HG03520 (cell line): ENCODE measurements at regions not wholly inside any gene's neighbourhood (a gene's known extent, or its start where the extent isn't known, plus 50 kb on each side); places are given as distances from the start of the nearest gene placed in this dataset.

Experiments
- ATAC-seq: cut with Tn5 transposase; IDR thresholded peaks from one replicate; pipeline ENCODE4 v1.9.1; 2021; ENCODE audit warnings: mild to moderate bottlenecking, moderate library complexity; ENCODE audit not compliant: unreplicated experiment

DNA sequence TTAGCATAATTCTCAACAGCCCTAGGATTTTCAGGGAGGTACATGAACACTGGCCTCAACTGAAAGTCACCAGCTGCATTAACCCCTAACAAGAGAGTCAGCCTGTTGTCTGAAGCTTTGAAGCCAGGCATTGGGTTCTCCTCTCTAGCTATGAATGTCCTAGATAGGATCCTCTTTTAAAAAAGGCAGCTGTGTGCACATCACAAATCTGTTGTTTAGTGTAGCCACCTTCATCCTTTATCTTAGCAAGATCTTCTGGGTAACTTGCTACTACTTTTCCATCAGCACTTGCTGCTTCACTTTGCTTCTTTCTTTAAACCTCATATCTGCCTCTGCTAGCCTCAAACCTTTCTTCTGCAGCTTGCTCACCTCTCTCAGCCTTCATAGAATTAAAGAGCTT, 1692.1 kb downstream of the EFNB2 start:
- no peak for ATAC-seq

DNA sequence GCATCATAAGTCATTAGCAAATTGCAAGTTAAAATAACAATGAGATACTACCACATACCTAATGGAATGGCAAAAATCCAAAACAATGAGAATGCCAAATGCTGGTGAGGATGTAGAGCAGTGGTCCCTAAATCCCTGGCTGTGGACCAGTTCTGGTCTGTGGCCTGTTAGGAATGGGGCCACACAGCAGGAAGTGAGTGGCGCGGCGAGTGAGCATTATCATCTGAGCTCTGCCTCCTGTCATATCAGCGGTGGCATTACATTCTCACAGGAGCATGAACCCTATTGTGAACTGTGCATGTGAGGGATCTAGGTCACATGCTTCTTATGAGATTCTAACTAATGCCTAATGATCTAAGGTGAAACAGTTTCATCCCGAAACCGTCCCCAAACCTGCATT, 1694.4 kb downstream of the EFNB2 start:
- no peak for ATAC-seq

DNA sequence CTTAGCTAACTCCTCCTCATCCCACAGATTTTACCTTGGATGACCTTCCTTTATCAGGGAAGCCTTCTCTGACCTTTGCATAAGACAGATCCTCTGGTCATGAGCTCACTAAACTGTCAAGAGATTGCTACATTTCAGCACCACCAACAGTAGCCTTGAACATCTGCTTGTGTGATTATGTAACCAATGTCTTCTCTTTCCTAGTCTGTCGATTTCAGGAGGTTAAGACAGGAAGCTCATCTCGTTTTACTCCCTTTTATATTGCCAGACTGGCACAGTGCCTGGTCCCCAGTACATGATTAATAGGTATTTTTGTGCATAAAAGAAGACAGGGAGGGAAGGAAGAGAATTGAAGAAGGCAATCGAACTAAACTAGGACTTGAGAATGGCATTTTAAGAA, 1697.7 kb downstream of the EFNB2 start:
- no peak for ATAC-seq

DNA sequence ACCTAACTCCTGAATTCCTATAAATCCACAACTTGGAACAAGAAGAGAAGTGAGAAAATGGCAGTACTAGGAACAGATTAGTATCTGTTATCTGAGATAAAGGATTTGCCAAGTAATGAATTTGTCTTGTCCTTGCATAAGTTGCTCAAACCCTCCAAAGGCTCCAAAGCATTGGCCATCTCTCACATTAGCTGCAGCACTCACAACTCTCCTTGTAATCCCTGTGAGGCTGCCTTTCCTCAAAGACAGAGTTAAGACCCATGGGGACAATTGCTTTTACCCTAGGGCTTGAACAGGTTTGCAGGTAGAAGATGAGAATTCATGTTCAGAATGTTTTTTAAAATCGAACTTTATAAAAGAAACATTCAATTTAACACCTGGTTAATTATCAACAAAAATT, 1702.2 kb downstream of the EFNB2 start:
- no peak for ATAC-seq

DNA sequence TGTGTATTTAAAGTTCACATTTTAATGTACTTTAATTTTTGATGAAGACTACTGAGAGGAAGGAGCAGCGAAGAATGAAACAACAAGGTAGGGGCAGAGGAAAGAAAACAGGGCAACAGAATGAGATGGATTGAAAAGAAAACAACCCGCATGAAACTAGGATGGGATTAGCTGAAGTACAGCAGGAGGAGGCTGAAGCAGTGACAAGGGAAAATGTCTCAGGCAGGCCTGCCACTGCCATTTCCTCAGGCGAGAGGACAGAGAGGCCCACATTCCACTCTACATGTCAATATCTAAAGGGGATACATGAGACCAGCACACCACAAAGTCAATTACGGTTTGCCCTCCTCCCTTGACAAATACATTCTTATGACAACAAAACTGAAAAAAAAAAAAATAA, 1703.2 kb downstream of the EFNB2 start:
- ATAC-seq, result no peak

DNA sequence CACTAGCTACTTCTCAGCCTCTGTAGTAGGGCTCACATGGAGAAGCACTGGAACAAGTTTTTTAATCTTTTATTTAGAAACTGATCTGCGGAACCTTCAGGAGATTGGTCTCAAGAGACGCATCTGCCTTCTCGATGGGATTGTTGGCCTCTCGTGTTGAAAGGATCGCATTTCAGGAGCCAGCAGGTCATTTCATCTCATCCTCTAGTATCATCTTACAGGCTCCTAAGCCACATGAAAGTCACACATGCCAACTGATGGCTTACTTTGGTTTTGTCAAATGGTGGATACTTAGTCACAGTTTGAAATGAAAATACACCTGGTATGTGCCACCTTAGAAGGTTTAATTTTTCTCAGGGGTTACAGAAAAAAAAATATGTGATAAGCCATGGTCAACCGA, 1703.6 kb downstream of the EFNB2 start:
- ATAC-seq, result no peak

DNA sequence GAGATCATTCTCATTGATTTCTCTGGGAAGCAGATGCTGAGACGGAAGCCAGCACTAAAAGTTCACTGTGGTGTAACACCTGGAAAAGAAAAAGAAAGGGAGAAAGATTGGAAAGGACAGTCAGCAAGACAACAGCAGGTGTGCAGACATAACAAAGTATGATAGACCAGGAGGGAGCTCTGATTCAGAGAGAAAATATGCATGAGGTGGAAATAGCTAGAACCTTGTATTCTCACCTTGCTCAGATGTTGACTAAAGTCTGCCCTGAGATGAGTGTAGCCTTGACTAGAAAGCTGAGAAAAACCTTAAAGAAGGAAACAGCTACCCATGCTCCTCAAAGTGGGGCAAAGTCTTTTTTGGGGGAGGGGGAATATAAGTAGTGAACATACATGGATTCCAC, 1711.8 kb downstream of the EFNB2 start:
- no peak for ATAC-seq

DNA sequence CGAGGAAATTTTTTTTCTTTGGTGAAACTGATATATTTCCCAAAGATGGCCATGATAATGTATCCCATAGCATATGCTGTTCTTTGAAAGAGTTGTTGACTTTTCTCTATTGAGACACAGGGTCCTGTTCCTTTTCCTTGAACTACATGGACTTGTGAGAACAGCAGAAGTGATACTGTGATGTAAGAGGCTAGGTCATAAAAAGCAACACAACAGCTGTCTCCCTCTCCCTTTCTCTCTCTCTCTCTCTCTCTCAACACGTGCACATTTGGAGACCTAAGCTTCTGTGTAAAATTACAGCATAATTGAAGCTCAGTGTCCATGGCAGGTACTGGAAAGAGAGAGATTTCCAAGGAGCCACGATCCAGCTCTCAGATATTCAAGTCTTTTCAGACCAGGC, 1712.4 kb downstream of the EFNB2 start:
- no peak for ATAC-seq

DNA sequence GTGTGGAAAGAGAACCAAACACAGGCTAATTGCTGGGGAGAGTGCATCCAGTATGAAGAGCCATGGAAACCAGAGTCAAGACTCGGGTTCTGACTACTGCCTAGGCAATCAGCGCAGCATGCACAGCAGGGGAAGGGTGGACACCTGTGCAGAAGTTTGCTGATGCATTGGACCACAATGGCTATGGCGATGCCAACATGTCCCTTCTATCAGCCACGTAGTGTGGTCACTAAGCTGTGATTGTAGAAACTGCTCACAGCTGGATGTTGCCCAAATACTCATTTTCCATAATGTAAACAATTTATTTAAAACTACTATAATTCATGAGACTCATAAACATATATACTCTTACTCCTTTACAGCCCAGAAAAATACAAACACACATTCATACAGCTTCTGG, 1718.2 kb downstream of the EFNB2 start:
- no peak for ATAC-seq

DNA sequence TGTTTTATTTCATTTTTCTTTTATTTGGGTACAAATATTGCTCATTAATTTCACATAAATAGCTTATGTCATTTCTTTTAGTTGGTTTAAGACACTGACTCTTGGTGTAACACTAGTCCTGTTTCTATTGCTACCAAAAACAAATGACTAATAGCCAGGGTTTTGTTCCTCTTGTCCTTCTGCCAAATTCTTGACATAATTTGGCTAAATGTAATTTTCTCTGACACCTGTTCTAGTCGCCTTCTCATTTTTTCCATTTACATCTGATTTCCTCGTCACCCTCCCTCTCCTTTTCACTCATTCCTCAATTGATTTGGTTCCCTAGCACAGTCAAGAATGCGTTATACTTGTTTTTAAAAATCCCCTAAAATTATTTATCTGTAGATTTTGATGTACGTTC, 1718.7 kb downstream of the EFNB2 start:
- ATAC-seq, result no peak

DNA sequence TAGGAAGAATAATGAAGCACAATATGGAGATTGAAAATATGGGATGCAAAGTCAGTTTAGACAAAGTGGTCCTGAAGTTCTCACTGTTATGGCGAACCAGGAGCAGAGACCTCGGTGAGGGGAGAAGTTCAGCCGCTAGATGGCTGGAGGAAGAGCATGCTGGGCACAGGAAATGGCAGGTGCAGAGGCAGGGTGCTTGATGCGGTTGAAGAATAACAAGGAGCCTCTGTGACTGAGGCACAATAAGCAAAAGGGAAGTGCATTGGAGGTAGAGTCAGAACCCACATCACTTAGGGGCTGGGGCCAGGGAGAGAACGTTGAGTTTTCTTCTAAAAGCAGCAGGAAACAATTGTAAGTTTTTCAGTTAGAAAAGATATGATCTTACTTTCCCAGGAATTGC, 1725.2 kb downstream of the EFNB2 start:
- ATAC-seq, result no peak

DNA sequence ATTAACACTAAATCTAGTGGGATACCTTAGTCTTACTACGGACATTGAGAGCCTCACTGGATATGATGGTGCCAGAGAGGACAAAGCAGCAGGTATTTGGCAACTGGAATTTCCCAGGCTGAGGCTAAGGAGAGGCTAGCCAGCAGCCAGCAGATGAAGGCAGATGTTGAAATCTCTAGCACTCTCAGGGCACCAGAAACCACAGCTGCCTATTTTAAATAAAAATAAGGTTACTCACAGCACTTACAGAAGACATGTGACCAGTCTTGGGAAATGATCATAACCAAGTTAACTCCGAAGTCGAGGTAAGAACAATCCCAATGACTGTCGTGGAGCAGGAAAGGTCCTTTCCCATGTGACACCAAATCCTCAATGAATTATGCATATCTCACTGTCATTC, 1726.0 kb downstream of the EFNB2 start:
- ATAC-seq, result no peak

DNA sequence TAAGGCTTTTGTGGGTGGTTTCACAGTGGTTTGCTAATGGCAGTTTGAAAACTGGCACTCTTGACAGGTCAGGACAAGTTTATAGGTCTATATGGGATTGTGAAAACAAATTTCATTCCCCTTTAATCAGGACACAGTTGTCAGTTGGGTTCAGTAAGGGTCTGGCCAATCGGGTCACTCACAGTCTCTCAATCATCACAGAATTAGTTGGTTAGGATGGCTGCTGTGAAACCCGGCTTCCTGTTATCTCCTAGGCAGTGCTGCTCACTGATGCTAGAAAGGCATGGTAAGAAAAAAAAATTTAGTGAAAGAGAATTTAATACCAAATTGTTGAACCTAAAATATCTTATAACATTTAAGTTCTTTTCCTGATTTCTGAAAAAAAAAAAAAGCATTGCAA, 1730.1 kb downstream of the EFNB2 start:
- ATAC-seq, result no peak

DNA sequence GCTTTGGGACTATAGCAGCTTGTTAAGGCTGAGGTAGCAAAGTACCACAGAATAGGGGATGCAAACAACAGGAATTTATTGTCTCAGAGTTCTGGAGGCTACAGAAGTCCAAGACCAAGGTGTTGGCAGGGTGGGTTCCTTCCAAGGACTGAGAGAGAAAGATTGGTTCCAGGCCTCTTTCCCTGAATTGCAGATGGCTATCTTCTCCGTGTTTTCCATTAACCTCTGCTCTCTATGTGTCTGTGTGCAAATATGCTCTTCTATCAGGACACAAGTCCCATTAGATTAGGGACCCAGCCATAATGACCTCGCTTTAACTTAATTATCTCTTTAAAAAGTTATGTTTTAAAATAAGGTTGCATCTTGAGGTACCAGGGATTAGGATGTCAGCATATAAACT, 1732.9 kb upstream of the SLC10A2 start:
- ATAC-seq, result no peak

DNA sequence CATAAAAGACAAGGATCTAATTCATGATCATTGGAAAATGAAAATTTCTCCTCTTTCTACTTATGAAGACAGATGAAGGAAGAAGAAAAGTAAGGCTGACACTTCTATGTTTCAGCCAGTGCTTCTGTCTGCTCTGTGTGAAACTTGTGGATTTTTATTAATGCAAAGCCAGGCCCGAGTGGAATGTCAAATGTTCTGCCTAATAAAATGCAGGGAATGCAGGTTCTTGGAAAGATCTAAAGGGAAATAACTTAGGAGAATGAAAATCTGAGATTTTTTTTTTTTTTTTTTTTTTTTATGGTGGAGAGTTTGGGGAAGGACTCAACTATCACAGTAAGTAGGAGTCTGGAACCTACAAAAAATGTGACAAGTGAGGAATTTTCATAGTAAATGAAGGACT, 1732.3 kb upstream of the SLC10A2 start:
- ATAC-seq, result no peak

DNA sequence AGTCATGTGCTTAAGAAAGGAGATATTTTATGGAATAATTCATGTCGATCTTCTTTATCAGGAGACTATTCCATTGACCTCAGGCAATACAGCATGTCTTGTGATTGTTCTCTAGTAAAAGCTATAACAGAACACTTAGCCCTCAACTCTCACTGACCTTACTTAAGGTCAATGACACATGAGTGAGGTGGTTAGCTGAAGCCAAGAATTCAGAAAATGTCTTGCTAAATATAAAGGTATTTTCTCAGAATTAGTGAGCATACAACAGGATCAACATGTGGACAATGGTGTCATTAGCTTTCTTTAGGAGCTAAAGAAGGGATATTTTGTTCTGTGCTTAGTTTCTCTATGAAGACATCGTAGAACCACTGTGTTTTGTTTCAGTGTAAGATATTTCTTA, 1730.4 kb upstream of the SLC10A2 start:
- no peak for ATAC-seq

DNA sequence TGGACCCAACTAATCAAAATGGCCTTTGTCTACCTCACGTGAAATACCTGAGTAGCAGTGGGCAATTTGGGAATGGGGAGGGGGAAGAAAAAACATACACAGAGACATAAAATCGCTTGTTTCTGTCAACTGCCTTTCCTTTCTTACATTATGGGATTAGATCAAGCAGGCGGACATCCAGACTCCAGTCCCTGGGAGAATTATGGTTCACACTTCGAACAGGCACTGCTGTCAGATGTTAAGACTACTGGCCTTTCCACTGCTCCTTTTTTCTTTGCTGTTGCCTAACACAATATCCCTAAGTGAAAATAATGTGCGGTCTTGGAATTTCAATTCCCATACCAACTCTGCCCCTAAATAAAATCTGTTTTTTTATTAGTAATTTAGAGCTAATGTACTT, 1719.7 kb upstream of the SLC10A2 start:
- no peak for ATAC-seq

DNA sequence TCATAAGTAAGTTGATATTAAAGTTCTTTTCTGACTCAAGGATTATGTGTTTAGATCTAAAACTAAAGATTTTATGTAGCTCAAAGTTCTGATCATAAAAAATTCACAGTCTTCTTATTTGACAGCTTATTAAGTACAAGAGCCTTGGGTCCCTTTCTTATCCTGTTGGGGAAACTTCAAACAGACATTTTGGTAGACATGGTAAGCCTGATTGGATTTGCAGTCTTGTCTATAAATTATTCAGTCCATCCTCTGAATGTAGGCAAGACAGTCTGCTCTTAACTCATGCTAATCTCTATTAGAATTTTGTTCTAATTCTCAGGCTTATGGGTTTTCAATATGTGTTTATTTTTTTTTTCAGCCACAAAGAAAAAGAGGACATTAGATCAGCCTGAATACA, 1718.7 kb upstream of the SLC10A2 start:
- no peak for ATAC-seq

DNA sequence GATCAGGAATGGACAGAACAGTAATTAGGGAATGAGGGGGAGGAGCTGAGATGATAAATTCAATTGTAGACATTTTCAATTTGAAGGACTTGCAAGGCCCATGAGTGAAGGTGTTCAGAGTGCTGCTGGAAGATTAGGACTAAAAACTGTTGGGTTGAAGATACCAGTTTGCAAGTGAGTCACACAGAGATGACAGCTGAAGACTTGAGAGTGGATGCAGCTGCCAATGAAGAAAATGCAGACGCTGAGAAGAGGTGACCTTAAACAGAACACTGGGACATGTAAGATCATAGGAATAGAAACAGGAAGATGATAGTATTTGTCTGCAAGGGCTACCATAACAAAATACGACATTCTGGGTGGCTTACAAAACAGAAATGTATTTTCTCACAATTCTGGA, 1716.5 kb upstream of the SLC10A2 start:
- no peak for ATAC-seq

DNA sequence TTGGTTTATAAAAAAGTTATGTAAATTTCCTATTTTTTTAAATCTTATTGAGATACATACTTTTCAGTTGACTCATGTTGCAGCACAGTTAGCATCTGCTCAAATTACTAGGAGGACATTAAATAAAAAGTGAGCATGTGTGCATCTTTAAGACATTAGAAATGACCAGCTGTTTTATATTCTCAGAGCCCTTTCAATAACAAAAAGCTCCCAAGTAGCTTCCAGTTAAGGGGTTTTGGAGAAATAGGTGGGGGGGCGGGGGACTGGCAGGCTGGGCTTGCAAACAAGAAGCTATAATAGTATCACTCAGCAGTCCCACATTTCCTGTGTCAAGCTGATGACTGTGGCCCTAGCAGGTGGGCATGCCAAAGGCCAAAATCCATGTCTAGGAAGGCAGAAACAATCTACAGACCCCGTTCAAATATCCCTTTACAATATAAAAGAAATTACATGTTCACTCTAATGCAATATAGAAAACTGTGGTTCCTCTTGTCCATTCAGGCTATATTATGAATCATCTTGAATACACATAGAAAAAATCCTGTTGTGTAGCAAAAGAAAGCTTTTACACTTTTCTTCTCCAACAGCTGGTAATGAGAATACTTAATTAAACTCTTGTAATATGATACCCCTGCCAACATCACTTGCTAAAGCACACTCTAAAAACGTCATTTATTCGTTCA, 1713.2 kb upstream of the SLC10A2 start:
- ATAC-seq, result no peak

DNA sequence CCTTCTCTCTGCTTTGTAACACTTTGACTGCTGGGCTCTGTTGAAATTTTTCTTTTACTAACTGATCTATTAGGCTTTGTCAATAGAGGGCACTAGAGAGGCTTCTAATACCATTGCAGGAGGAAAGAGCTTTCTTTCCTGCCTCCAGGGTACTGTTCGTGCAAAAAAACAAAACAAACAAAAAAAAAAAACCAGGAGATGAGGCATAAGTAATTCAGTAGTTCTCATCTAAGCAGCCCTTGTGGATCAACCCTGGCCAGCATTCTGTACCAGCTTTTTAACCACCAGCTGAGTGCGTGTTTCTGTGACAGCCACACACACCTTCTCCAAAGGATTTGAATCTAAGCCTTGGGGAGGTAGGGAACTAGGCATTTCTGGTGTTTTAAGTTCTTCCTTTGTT, 1707.6 kb upstream of the SLC10A2 start:
- ATAC-seq, result peak; percentile 60

DNA sequence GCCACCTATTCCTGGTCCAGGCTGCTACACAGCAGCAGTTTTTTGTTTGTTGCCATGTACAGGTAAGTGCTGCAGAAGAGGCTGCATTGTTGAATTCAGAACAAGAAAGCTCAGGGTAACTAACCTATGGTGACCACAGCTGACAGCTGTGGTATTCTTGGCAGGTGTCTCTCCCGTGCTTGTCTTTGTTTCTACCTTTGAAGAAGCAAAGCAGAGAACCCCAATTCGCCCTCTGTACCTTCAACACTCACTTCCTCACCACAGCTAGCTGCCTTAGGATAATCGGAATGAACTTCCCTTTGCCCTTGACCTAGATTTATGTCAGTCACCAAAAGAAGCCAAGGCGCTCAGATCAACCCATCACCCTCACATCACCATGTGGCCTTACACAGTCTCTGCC, 1703.3 kb upstream of the SLC10A2 start:
- no peak for ATAC-seq

DNA sequence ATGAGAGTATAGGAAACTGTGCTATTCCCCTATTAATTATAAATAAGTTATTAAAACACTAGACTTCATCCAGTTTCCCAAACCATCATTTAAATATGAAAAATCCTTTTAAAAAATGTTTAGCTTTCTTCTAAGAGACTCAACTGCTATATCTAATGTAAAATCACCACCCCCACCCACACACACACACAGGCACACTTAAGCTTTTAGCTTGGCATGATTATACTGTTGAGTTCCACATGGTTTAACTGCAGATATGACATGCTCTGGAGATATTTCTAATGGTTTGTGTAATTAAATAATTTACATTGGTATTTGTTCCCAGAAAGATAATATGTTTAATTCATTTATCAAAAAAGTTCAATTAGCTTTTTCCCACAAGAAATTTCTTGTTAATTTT, 1700.1 kb upstream of the SLC10A2 start:
- ATAC-seq, result no peak

DNA sequence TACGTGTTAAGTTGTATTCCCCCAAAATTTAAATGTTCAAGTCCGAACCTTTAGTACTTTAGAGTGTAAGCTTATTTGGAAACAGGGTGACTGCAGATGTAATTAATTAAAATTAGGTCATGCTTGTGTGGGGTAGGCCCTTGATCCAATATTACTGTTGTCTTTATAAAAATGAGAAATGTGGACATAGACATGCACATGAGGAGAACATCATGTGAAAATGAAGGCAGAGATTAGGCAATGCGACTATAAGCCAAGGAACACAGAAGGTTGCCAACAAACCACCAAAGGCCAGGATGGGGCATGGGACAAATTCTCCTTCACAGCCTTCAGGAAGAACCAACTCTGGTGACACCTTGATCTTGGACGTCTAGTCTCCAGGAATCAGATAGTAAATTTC, 1698.4 kb upstream of the SLC10A2 start:
- no peak for ATAC-seq
